ENCODE measurements at regions not wholly inside any gene's neighbourhood (a gene's known extent, or its start where the extent isn't known, plus 50 kb on each side); places are given as distances from the start of the nearest gene placed in this dataset.

- DNase-seq = no peak
Observed at GRCh38 chr17:77421630-77421972, 280.8 kb downstream of the SEC14L1 start.

- DNase-seq = no peak
Observed at GRCh38 chr17:77422104-77422747, 281.5 kb downstream of the SEC14L1 start.

- DNase-seq = peak; percentile 49
Observed at GRCh38 chr17:77422748-77423113, 282.0 kb downstream of the SEC14L1 start.

GRCh38 chr17:77423589-77424451 lies 283.1 kb downstream of the SEC14L1 start:
- DNase-seq = no peak

GRCh38 chr17:77424585-77425344 lies 284.0 kb downstream of the SEC14L1 start:
- DNase-seq = no peak

- no peak for DNase-seq
Observed at GRCh38 chr17:77425348-77425747, 284.6 kb downstream of the SEC14L1 start.

GRCh38 chr17:77425791-77426641 lies 285.2 kb downstream of the SEC14L1 start:
- peak; percentile 46 for DNase-seq

GRCh38 chr17:77426676-77427386 lies 286.1 kb downstream of the SEC14L1 start:
- DNase-seq = no peak

- DNase-seq = peak; percentile 38
Observed at GRCh38 chr17:77427391-77427991, 286.7 kb downstream of the SEC14L1 start.

- DNase-seq = no peak
Observed at GRCh38 chr17:77428020-77428748, 287.4 kb downstream of the SEC14L1 start.

GRCh38 chr17:77428749-77429368 lies 288.1 kb downstream of the SEC14L1 start:
- DNase-seq = no peak

- DNase-seq = no peak
Observed at GRCh38 chr17:77429369-77429968, 288.7 kb downstream of the SEC14L1 start.

- peak; percentile 81 for DNase-seq
Observed at GRCh38 chr17:77429969-77430752, 289.4 kb downstream of the SEC14L1 start.

- no peak for DNase-seq
Observed at GRCh38 chr17:77432034-77432661, 291.4 kb downstream of the SEC14L1 start.

- no peak for DNase-seq
Observed at GRCh38 chr17:77432742-77433141, 292.0 kb downstream of the SEC14L1 start.

GRCh38 chr17:77433385-77434135 lies 292.8 kb downstream of the SEC14L1 start:
- DNase-seq = no peak

GRCh38 chr17:77434136-77435114 lies 293.7 kb downstream of the SEC14L1 start:
- DNase-seq = no peak

All from NCI-H1694 (cell line).